ENCODE measurements at regions not wholly inside any gene's neighbourhood (a gene's known extent, or its start where the extent isn't known, plus 50 kb on each side); places are given as distances from the start of the nearest gene placed in this dataset.

DNA sequence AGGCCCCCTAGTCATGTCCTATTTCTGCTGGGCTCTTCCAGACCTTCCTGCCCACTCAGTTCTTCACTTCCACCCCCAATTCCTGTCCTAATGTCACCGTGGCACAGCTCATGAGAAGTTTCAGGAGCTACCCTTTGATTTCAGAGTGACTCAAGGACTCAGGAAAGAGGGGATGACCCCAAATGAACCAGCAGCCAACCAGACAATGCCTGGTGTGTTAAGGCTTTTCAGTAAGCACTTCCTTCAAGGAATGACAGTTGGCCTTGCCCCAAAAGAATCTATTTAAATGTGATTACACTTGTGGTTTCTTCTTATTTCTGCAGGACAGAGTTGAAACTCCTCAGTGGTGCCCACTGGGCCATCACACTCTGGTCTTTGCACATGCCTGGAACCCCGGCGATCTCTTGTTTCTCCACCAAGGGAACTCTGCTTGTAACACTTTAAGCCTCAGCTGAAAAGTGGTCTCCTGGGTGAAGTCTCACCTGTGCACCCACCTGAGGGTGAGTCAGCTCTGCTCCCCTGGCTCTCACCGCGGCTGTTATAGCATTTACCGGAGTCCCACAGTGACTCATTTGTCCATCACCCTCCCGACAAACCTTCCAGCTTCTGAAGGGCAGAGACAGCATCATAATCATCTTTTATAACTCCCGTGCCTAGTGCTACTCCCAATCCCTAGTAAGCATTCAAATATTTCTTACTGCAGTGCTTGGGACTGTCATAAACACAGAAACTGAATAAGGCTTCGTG lies 123.0 kb upstream of the SVIL start:
- no peak for DNase-seq (ENCODE audit: low read depth in 2 of 2)

DNA sequence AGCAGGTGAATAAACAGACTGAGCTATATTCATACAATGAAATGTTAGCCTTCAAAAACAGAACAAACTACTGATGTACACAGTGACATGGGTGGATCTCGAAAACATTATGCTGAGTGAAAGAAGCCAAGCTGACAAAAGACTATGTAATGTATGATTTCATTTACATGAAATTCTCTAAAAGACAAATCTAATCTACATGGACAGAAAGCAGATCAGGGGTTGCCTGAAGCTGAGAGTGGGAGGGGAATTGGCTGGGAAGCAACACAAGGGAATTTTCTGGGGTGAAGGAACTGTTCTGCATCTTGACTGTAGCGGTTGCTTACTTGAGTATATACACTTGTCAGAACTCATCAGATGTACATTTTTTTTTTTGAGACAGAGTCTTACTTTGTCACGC lies 121.7 kb upstream of the SVIL start:
- no peak for DNase-seq (ENCODE audit: low read depth in 2 of 2)

DNA sequence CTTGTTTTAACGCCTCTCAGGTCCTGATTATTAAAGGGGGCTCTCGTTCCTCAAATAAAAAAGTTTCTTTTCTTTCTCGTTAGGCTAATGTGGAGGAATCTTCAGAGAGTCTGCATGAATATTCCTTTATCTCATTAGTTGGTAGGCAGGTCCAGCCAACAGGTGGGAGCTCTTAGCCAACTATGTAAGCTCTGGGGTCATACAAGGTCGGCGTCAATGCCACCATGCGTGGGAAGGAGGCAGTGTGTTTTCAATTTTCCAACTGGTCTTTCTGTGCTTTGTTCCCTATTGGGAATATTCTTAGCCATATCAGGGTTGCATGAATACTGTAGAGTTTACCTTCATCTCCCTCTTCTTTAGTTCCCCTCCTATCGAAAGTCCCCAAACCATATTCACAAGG lies 118.5 kb upstream of the SVIL start:
- DNase-seq (ENCODE audit: low read depth in 2 of 2) = no peak

DNA sequence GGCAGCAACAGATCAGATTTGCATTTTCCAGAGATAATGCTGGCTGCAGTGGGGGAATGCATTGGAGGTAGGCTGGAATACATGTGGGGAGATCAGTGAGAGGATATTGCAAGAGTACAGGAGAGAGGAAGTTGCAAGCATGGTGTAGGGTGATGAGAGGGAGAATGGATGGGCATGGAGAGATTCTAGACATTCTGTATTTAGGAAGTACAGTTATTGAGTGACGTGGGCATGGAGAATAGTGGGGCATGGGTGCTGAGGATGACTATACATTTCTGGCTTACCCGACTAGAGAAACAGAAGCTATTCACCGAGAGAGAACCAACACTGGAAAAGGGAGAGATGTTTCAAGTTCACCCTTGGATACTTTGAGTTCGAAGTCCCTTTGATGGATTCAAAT lies 116.9 kb upstream of the SVIL start:
- DNase-seq (ENCODE audit: low read depth in 2 of 2) = no peak

DNA sequence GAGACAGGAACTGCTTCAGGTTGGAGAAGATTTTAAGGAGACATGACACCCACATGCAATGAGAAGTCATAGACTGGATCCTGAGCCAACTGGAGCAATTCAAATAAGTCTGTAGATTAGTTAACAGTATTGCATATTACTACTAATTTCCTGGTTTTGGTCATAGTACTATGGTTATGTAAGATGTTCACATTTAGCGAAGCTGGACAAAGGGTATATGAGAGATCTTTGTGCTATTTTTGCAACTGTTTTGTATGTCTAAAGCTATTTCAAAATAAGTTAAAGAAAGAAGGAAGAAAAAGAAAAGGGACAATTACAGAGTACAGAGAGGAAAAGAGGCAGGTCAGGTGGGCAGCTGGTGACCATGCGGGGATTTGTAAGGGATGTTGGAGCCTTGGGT lies 116.5 kb upstream of the SVIL start:
- no peak for DNase-seq (ENCODE audit: low read depth in 2 of 2)

DNA sequence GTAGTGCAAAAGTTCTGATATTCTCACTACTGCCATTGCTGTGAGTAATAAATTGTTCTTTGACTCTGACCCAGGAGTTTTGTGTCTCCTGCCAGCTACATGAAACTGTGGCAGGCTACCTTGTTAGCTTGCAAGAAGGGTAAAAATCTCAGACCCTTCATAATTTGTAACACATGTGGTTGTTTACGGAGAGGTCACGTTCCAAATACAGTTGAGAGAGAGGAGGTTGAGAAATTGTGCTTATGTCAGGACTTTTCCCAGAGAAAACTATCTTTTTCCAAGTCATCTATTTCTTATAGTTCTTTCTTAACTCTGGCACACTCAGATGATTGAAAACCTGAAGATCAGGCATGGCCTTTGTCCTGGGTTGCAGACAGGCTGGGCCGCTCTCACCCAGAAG lies 114.4 kb upstream of the SVIL start:
- no peak for DNase-seq (ENCODE audit: low read depth in 2 of 2)

DNA sequence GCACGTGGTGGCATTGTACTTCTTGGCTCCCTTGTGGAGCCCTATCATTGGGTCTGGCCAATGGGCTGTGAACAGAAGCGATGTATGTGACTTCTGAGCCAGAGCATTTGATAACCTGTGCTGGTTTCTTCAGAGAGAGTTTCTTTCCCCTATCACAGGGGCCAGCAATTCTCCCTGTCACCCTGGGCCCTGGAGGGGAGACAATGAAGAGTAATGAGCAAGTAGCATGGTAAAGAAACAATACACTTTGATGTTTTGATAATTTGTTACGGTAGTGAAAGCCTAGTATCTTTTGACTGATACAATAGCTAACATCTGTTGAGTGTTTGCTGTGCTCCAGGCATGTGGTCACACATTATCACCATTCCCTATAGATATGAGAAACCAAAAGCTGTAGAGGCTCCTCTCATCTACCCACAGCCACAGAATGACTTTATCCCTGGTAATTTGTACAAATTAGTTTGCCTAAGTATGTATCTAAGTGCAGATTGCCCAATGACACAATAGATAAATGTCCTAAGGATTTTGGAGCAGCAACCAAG lies 113.4 kb upstream of the SVIL start:
- no peak for DNase-seq (ENCODE audit: low read depth in 2 of 2)

DNA sequence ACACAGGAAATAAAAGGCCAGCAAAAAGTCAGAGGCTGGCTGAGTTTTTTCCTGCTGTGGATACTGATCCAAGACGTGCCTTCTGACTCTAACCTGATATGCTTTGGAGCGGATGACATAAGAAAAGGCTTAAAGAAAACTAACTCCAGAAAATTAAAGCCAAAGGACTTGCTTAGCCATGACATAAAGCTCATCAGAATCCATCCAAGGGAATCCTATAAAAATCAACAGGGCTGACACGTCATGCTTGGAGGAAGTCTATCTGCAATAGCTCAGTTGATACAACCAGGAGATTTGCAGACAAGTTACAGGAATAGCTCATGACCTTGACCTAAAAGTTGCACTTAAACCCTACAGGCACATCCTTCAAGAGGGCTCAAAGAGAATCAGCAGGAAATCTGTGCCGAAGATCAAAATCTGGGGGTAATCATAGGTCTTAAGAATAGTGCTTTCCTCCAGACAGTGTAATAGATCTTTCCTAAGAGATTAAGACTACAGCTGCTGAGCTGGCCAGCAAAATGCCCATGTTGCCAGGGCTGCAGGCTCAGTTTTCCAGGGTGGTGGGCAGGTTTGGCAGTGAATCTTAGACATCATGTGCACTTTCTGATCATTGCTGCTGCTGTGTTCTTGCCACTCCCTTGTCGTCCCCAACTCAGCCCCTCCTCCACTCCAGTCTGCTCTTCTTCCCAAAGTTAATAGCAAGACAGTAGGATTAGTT lies 111.5 kb upstream of the SVIL start:
- DNase-seq (ENCODE audit: low read depth in 2 of 2) = no peak

DNA sequence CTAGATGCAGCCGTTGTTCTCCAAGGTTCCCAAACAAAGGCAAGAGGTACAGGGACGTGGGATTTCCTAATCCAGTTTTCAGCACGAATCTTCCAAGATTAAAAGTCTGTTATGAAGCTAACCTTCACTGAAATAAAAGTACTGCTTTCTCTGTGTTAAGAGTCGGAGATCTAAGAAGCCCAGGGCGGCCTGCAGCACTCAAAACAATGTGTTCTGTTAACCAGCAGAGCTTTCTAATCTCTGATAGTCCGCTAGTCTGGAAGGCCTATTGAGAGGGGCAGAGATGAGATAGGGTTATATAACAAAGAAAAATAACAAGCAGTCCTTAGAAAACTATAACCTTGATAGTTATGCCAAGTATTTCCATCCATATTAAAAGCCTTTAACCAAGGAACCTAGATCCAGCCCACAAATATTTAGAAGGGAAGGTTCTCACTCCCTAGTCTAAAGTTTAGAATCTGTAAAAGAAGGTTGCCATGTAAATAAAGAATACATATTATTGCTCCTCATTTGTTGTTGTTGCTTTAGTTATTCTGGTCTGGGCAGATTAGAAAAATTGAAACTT lies 106.3 kb upstream of the SVIL start:
- DNase-seq (ENCODE audit: low read depth in 2 of 2) = no peak

DNA sequence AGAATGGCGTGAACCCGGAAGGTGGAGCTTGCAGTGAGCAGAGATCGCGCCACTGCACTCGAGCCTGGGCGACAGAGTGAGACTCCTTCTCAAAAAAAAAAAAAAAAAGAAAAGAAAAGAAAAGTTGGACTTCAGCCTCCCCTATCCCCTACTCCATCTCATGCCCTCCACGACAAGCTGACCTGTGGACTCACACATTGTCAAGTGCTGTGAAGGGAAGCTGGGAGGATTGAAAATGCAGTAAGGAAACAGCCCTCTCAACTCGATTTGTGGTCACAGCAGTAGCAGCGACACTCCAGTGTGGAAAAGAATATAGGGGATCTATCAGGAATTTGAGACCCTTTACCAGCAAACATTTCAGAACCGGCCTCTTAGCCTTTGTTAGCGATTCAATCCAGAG lies 103.6 kb upstream of the SVIL start:
- DNase-seq (ENCODE audit: low read depth in 2 of 2) = no peak

DNA sequence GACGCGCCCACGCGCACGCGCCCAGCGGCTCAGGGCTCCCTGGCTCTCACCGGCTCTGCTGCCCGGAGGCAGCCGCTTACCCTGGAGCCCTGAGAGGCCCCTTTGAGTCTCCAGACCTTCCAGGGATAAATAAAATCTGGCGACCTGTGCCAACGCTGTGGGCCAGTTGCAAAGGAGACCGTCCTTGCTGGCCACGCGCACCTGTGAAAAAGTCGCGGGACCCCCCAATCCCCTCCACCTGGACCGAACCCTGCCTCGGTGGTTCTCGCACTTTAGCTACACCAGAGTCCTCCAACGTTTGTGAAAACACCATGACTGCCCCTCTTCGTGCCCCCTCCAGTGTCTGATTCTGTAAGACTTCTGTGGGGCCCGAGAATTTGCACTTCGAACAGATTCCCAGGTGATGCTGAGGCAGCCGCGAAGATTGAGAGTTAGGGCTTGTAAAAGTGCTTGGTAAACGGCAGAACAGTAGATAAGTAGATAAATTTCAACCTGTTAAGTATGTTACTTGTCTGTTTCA lies 102.4 kb upstream of the SVIL start:
- peak in 1 of 2 donors; percentile 8 for DNase-seq (ENCODE audit: low read depth in 2 of 2)

DNA sequence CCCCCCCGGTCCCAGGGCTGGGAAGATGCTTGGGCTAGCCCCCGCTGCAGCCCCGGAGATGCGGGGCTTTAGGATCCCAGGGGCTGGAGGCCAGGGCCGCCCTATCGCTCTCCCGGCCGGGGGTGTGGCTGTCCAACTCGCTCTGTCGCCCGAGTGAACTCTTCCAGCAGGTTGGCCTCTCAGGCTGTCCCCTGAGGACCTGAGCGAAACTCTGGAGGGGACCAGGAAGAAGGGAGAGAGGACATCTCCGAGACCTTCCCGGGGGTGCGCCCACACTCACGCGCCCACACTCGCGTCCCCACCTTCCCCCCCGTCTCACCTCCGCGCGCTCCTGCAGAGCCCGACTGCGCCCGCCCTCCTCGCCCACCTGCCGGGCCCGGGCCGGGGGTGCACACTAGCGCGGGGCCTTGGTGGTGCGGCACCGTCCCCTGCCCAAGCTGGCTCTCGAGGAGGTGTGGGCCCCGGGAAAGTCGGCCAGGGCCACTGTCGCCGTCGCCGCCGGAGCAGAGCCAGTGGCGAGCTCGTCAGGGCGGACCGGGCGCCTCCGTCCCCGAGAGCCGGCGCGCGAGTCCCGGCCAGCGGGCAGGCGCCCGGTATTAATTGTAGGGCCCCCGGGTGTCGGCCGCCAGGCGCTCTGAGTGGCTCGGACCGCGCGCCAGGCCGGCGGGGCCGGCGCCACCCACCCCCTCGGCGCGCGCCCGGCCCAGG lies 101.7 kb upstream of the SVIL start:
- peak; percentile 7 to 24 for DNase-seq (ENCODE audit: low read depth in 2 of 2)

DNA sequence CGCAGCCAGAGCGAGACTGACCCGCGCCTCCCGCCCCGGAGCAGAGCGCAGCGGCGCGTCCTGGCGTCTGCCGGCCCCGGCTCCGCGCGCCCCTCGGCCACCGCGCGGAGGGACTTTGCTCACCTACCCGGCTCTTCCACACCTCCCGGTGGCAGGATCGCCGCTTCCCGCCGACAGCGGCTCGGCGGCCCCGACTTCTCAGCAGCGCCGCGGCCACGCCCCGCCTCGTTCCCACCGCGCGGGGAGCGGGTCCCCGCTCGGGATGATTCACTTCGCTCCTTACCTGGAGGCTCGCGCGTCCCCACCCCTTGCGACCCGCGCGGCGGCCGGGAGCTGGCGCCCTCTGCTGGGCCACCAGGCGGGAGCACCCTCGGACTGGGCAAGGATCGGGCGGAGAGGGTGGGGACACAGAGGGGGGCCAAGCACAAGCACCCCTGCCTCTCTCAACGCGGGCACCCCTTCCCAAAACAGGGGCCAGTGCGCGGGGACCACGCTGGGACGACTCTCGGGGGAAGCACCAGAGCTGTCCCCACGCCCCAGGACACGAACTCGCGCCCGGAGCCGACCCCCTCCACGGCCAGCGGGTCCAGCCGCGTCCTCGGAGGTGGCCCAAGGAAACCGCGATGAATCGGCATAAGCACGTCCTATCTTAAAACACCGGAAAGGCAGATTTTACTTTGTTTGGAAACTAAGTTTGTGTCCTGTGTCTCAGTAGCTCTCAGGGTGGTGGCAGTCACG lies 101.0 kb upstream of the SVIL start:
- peak; percentile 82 to 86 for DNase-seq (ENCODE audit: low read depth in 2 of 2)

DNA sequence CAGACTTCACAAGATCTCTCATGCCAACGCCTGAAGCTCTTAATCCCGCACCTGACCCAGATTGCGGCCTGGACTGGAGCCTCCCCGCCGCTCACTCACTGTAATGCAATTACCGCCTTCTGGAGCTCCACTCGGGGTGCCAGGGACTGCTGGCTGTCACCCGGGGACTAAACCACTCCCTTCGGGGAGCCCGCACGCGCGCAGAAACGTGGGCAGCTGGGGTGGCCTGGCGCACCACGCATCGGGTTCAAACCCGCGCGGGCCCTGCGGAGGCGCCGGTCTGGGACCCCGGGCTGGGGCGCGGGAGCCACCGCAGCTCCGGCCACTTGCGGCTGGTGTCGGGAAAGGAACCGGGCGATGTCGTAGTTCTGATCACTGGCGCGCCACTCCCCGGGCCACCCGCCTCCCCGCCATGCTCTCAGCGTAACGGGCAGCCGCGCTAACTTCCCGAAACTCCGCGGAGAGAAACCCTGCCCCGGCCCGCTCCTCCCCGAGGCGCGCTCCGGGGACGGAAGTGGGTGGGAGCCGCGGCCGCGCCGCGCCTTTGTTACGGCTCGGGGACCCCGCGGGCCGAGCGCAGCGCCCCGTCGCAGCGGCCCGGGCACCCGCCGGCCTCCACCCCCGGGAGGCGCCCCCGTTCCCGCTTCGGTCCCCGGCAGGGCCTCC lies 100.3 kb upstream of the SVIL start:
- peak; percentile 46 to 54 for DNase-seq (ENCODE audit: low read depth in 2 of 2)

DNA sequence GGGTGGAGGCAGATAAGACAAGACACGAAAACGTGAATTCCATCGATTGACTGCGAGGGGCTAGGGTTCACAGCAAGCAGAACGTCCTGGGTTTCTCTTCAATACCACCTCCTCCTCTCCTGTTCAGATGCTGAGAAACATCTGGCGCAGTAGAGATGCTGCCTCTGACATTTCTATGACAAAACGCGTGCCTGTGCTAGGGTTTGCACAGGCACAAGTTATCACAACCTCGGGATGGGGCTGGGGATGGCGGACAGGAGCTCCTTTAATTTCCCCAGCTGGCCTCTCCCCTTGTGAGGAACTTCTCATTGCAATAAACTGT lies 99.8 kb upstream of the SVIL start:
- no peak for DNase-seq (ENCODE audit: low read depth in 2 of 2)

DNA sequence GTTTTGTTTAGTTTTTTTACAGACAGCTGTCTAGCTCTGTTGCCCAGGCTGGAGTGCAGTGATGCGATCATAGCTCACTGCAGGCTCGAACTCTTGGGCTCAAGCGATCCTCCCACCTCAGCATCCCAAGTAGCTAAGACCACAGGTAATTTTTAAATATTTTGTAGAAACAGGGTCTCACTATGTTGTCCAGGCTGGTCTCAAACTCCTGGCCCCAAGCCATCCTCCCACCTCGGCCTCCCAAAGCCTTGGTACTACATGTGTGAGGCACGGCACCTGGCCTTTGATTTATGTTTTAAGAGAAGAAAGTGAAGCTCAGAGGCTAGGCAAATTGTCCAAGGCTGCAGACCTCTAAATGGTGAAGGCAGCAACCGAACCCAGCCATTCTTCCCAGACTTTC lies 98.6 kb upstream of the SVIL start:
- no peak for DNase-seq (ENCODE audit: low read depth in 2 of 2)

DNA sequence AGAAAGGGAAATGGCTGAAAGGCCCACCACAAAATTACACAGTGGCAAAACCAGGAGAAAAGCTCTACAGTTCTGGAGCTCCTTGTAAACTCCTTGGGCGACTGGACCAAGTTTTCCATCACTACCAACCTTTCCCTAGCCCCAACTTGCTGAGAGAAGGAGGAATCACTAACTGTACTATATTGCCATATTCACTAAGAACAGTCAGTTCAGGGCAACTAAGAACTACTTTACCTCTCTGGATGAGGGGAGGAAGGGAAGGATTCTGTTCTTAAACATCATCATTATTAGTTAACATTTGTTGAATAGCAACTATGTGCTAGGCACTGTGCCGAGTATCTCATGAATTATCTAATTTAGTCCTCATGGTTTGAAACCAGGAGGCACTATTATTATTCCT lies 98.1 kb upstream of the SVIL start:
- DNase-seq (ENCODE audit: low read depth in 2 of 2) = no peak

DNA sequence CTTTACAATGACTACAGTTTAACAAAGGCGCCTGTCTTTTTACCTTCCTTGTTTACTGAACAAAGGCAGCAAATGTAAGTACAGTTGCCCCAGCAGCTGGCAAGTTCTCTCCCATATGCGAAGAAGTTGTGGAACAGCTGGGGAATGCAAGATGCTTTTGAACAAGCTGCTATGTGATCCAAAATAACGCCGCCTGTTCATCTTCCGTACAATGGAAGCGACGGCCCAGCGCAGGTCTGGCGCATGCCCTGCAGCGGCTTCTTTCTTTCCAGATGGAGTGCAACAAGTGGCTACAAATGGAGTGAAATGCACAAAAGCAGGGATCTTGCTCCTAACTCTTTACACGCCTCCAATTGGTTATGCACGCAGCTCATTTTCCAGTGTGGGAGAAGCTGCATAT lies 97.0 kb upstream of the SVIL start:
- no peak for DNase-seq (ENCODE audit: low read depth in 2 of 2)

DNA sequence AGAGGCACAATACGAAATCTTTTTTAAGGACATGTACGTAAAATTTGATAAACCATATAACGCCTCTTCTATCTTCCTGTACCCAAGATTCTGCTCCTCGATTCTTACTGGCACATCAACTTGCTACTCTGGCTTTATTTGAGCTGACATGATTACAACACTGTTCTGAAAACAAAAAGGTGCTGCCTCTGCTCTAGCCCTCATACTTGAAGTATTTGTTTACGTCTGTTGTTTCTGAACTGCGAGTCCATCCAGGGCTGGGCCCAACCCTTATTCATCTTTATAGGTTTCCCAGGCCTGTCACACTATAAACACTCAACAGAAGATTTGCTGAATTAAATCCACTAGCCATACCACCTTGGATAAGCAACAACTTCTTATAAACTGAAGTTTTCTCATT lies 96.2 kb upstream of the SVIL start:
- DNase-seq (ENCODE audit: low read depth in 2 of 2) = no peak

DNA sequence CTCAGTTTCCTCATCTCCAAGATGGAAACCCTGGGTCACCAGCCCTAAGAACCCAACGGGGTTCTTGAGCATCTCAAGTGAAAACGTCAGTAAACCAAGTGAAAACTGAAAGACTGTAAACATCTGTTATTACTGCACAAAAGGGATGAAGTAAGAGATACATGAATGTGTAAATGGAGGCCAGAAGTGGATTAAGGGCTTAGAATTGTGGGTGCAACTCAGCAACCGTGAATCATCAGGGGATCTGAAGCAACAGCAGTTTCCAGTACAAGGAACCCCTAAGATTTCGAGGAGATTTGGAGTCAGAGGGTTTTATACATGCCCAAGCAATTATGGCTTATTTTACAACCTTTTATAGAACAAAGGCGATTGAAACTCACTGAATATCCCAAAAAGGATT lies 95.7 kb upstream of the SVIL start:
- DNase-seq (ENCODE audit: low read depth in 2 of 2) = no peak

DNA sequence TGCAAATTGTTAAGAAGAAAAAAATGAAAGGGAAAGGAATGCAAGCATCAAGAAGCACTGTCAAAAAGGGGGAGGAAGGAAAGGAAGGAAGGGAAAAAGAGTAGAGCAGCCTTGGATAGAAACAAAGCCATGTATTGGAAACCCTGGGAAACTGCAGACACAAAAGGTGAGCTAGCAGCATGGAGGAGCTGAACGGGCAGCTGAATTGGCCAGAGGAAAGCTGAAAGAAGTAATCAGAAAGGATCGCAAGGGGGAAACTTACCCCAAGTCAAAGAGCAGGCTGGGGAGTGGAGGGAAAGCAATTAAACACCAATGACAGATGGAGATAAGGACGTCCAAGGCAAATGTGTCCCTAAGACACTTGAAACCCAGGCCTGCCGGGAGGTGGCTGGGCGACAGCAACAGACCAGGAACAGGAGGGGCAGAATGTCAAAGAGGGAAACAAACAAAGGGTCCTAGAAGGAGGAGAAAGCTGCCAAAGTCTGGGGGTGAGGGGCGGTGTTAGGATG lies 93.8 kb upstream of the SVIL start:
- no peak for DNase-seq (ENCODE audit: low read depth in 2 of 2)
